ENCODE measurements at regions not wholly inside any gene's neighbourhood (a gene's known extent, or its start where the extent isn't known, plus 50 kb on each side); places are given as distances from the start of the nearest gene placed in this dataset.

DNA sequence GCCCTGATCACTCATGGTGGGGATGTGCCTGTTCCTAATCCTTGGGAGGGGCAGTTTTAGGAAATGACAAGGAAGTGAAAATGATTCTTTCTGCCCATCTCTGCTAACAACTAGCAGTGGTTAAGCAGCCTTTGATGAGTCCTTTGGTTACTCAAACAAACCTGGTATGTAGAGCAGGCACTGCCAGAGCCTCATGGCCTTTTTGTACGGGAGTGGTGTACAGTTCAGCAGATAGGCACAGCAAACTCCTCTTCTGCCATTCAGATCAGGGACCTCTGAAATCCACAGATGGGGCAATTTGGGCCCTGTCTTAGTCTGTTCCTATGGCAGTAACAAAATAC, 66.2 kb downstream of the FZD4 start:
- no peaks in the 10 kb centered on the region for H3K4me1 ChIP-seq (replicated peaks in 1 of 2)
- H3K4me3 ChIP-seq: no peak overlapping the region
- peak in 1 of 8 experiments; percentile 61 for ATAC-seq (replicated peaks in 6 of 8)
- WGBS, 10 experiments: 40 to 100% (median 55%) methylated on average over 1 of the region's 1 CpG; no CpG with 5 or more reads in 6 of the 10 experiments
- no peak overlapping the region for H3K27ac ChIP-seq
- in situ Hi-C loops (cut with MboI; ENCODE audit: low pct_unique_long_range_greater_than_20kb in 2 of 9, low sequenced_read_pairs in 9 of 9, unreplicated experiment in 9 of 9): no loop called here

GRCh38 chr11:86891036-86891435, 64.2 kb downstream of the FZD4 start:
- no peak for ATAC-seq (replicated peaks in 6 of 8)
- H3K4me3 ChIP-seq: no peak overlapping the region
- H3K4me1 ChIP-seq (replicated peaks in 1 of 2): no peaks in the 10 kb centered on the region
- in situ Hi-C loops (cut with MboI; ENCODE audit: low pct_unique_long_range_greater_than_20kb in 2 of 9, low sequenced_read_pairs in 9 of 9, unreplicated experiment in 9 of 9): no loop called here
- WGBS, 10 experiments: 75 to 100% (median 90%) methylated on average over 1 to 2 of the region's 2 CpGs; no CpG with 5 or more reads in 3 of the 10 experiments
- no peak overlapping the region for H3K27ac ChIP-seq

DNA sequence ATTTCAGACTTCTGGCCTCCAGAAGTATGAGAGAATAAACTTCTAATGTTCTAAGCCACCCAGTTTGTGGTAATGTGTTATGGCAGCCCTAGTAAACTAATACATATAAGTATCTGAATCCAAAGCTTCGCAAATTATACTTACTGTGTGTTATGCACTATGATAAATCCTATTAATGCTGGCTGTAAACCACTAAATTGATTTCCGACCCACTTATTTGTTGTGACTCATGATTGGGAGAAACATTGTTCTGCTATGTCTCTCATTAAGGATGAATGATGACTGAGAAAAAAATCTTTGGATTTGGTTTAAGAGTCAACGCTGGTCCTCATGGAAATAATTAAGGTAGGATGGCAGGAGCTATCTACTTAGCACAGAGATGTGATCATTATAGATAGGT, 62.0 kb downstream of the FZD4 start:
- Histone ChIP-seq H3K27ac (no peak overlapping the region), H3K4me3 (no peak overlapping the region), H3K4me1 (replicated peaks in 1 of 2) (no peaks in the 10 kb centered on the region)
- 31 to 100% (median 93%) methylated on average over 1 to 3 of the region's 3 CpGs; no CpG with 5 or more reads in 2 of the 10 experiments for WGBS, 10 experiments
- ATAC-seq (replicated peaks in 6 of 8): no peak
- in situ Hi-C loops (cut with MboI; ENCODE audit: low pct_unique_long_range_greater_than_20kb in 2 of 9, low sequenced_read_pairs in 9 of 9, unreplicated experiment in 9 of 9): no loop called here

All from motor neuron (in vitro differentiated cells).